Mesenchymal stem cell (in vitro differentiated cells and primary cell): ENCODE measurements at regions not wholly inside any gene's neighbourhood (a gene's known extent, or its start where the extent isn't known, plus 50 kb on each side); places are given as distances from the start of the nearest gene placed in this dataset.

Experiments used
- DNase-seq: peaks from one replicate; pipeline ENCODE4 v3.0.0-alpha.2; 2013
- H2AFZ ChIP-seq: one replicate; pipeline ENCODE4 v1.6.1; 2013; ENCODE audit warnings: low read depth, mild to moderate bottlenecking, control low read depth, inconsistent platforms, low read length, moderate library complexity
- H2AK5ac ChIP-seq: 2 replicates; pipeline ENCODE4 v1.6.1; 2013; ENCODE audit warnings: low read length, moderate library complexity, mild to moderate bottlenecking, inconsistent platforms; ENCODE audit not compliant: severe bottlenecking
- H2BK120ac ChIP-seq: one replicate; pipeline ENCODE4 v1.6.1; 2013; ENCODE audit warnings: low read depth, mild to moderate bottlenecking, inconsistent platforms, low read length, moderate library complexity
- H2BK12ac ChIP-seq, 2 experiments: one replicate each; pipeline ENCODE4 v1.6.1; 2013; ENCODE audit warnings: inconsistent platforms in 2 of 2, low read length in 2 of 2, mild to moderate bottlenecking in 2 of 2, moderate library complexity in 2 of 2, control low read depth in 1 of 2
- H2BK15ac ChIP-seq: one replicate; pipeline ENCODE4 v1.6.1; 2013; ENCODE audit warnings: mild to moderate bottlenecking, low read depth, inconsistent platforms; ENCODE audit not compliant: poor library complexity, severe bottlenecking
- H2BK5ac ChIP-seq: 2 replicates; pipeline ENCODE4 v1.6.1; 2013; ENCODE audit warnings: low read depth, mild to moderate bottlenecking, low read length, control low read depth, inconsistent platforms; ENCODE audit not compliant: poor library complexity, severe bottlenecking
- H3K14ac ChIP-seq, 2 experiments: one replicate each; pipeline ENCODE4 v1.6.1; 2013; ENCODE audit warnings: inconsistent platforms in 2 of 2, low read length in 2 of 2, control low read depth in 1 of 2, mild to moderate bottlenecking in 1 of 2, moderate library complexity in 1 of 2
- H3K18ac ChIP-seq, 2 experiments: one replicate each; pipeline ENCODE4 v1.6.1; 2013; ENCODE audit warnings: inconsistent platforms in 2 of 2, low read length in 2 of 2, control low read depth in 1 of 2, low read depth in 1 of 2, mild to moderate bottlenecking in 1 of 2
- H3K23ac ChIP-seq, 2 experiments: one replicate each; pipeline ENCODE4 v1.6.1; 2013; ENCODE audit warnings: inconsistent platforms in 2 of 2, low read length in 2 of 2, mild to moderate bottlenecking in 2 of 2, moderate library complexity in 2 of 2, control low read depth in 1 of 2
- H3K27ac ChIP-seq: 2 replicates; pipeline ENCODE4 v1.5.1; 2013; ENCODE audit warnings: mild to moderate bottlenecking, moderate library complexity, low read length, control low read depth, inconsistent platforms; ENCODE audit not compliant: poor library complexity, severe bottlenecking
- H3K27me3 ChIP-seq, 2 experiments: 2 replicates each; pipeline versions ENCODE4 v1.6.1 to v1.7.0; 2013; ENCODE audit warnings: low read length in 2 of 2, mild to moderate bottlenecking in 2 of 2, moderate library complexity in 2 of 2, control low read depth in 1 of 2, inconsistent platforms in 1 of 2; ENCODE audit not compliant: control insufficient read depth in 1 of 2, insufficient read depth in 1 of 2
- H3K36me3 ChIP-seq, 2 experiments: 2 replicates each; pipeline versions ENCODE4 v1.6.1 to v1.7.0; 2013; ENCODE audit warnings: low read length in 2 of 2, control low read depth in 1 of 2, inconsistent platforms in 1 of 2, low read depth in 1 of 2, mild to moderate bottlenecking in 1 of 2; ENCODE audit not compliant: insufficient read depth in 2 of 2, control insufficient read depth in 1 of 2
- H3K4ac ChIP-seq, 2 experiments: one replicate each; pipeline ENCODE4 v1.6.1; 2013; ENCODE audit warnings: inconsistent platforms in 2 of 2, low read length in 2 of 2, mild to moderate bottlenecking in 2 of 2, moderate library complexity in 2 of 2, control low read depth in 1 of 2, low read depth in 1 of 2
- H3K4me1 ChIP-seq: 2 replicates; pipeline ENCODE4 v1.6.1; 2013; ENCODE audit warnings: low read depth, low read length, control low read depth; ENCODE audit not compliant: control insufficient read depth, insufficient read depth
- H3K4me2 ChIP-seq: 2 replicates; pipeline ENCODE4 v1.6.1; 2013; ENCODE audit warnings: low read length, mild to moderate bottlenecking, inconsistent platforms; ENCODE audit not compliant: poor library complexity, severe bottlenecking
- H3K4me3 ChIP-seq, 2 experiments: 2 replicates each; pipeline versions ENCODE4 v1.5.1 to v1.7.0; 2013; ENCODE audit warnings: low read length in 2 of 2, mild to moderate bottlenecking in 2 of 2, control low read depth in 1 of 2, low read depth in 1 of 2; ENCODE audit not compliant: insufficient read depth in 1 of 2
- H3K79me1 ChIP-seq: replicated peaks from 2 replicates; pipeline ENCODE4 v1.6.1; 2013; ENCODE audit warnings: mild to moderate bottlenecking, control low read depth, low read length, inconsistent platforms; ENCODE audit not compliant: poor library complexity, severe bottlenecking
- H3K9ac ChIP-seq: 2 replicates; pipeline ENCODE4 v1.7.0; 2013; ENCODE audit warnings: mild to moderate bottlenecking, low read length, moderate library complexity
- H3K9me3 ChIP-seq: 2 replicates; pipeline ENCODE4 v1.7.0; 2013; ENCODE audit warnings: mild to moderate bottlenecking, low read length; ENCODE audit not compliant: control insufficient read depth
- H4K8ac ChIP-seq: one replicate; pipeline ENCODE4 v1.6.1; 2013; ENCODE audit warnings: inconsistent platforms, mild to moderate bottlenecking, low read length, moderate library complexity
- H4K91ac ChIP-seq: one replicate; pipeline ENCODE4 v1.6.1; 2013; ENCODE audit warnings: mild to moderate bottlenecking, low read length, inconsistent platforms
- WGBS: methylation state at CpG from one replicate; pipeline ENCODE4 v1.1.7; 2013; ENCODE audit warnings: mixed read lengths; 5-methylcytosine and 5-hydroxymethylcytosine counted together

DNA sequence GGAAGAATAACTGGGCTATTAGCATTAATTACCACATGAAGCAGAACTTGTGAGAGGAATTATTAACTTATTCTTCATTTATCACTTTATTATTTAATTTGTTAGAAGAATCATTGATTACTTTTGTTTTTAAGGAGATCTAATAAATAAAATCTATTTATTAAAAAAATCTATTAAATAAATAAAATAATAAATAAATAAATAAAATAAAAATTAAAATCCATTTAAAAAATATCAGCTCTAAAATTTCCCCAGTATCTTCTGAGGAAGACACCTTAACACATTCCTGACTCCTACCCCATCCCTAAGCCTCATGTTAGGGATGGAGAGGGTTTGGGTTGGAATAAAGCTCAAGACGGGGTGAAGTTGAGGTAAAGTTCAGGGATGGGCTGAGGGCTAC lies 231.4 kb downstream of the CLIC5 start:
- WGBS, result 100% methylated on average over 1 of the region's 1 CpG

DNA sequence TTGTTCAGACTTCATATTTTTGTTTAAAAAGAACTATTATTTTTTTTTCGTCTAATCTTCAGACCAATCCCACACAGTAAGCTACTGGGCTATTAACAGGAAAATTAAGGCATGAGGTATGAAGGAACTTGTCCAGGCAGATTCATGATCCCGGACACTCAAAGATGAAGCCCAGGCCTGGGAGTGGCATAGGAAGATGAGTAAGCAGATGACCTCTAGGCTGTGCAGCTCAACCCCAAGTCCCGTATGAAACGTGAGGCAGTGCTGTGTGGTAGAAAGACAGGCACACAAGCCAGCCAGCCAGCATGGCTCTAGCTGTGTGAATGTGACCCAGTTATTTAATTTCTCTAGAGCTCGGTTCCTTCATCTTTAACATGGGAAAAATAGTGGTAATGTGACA lies 231.9 kb downstream of the CLIC5 start:
- Histone ChIP-seq H3K9me3 (no peaks in the 10 kb centered on the region), H3K4ac (no peak overlapping the region), H3K79me1 (no peaks in the 10 kb centered on the region), H4K8ac (no peak overlapping the region), H3K4me3 (no peak overlapping the region), H3K4me1 (peaks cover 2% of the 10 kb centered on the region), H2AK5ac (no peak overlapping the region), H2BK5ac (no peak overlapping the region), H3K4me2 (no peak overlapping the region), H3K9ac (no peak overlapping the region), H3K18ac (peak overlapping the region in 1 of 2 experiments; percentile 37), H4K91ac (no peak overlapping the region), H3K27ac (no peak overlapping the region), H2BK120ac (no peak overlapping the region), H3K36me3 (no peaks in the 10 kb centered on the region), H3K23ac (no peak overlapping the region), H2BK15ac (no peak overlapping the region), H3K27me3 (no peaks in the 10 kb centered on the region), H3K14ac (no peak overlapping the region), H2BK12ac (no peak overlapping the region), H2AFZ (no peak overlapping the region)
- DNase-seq, result no peak
- 43% methylated on average over 4 of the region's 5 CpGs for WGBS

More for the DNA sequence above, 231.4 kb downstream of the CLIC5 start:
- no peak overlapping the region for H2AK5ac ChIP-seq
- no peak overlapping the region for H4K8ac ChIP-seq
- H2AFZ ChIP-seq, result no peak overlapping the region
- H3K36me3 ChIP-seq, result no peaks in the 10 kb centered on the region
- H3K27ac ChIP-seq, result no peak overlapping the region
- no peak overlapping the region for H2BK5ac ChIP-seq
- H3K4me3 ChIP-seq, result no peak overlapping the region
- no peaks in the 10 kb centered on the region for H3K27me3 ChIP-seq
- H2BK12ac ChIP-seq, result no peak overlapping the region
- peaks cover 2% of the 10 kb centered on the region for H3K4me1 ChIP-seq
- H2BK120ac ChIP-seq, result no peak overlapping the region
- H2BK15ac ChIP-seq, result no peak overlapping the region
- DNase-seq, result no peak
- H3K9ac ChIP-seq, result no peak overlapping the region
- no peak overlapping the region for H3K4ac ChIP-seq
- no peaks in the 10 kb centered on the region for H3K9me3 ChIP-seq
- H3K79me1 ChIP-seq, result no peaks in the 10 kb centered on the region
- no peak overlapping the region for H3K18ac ChIP-seq
- H3K23ac ChIP-seq, result no peak overlapping the region
- no peak overlapping the region for H3K4me2 ChIP-seq
- no peak overlapping the region for H3K14ac ChIP-seq
- H4K91ac ChIP-seq, result no peak overlapping the region

DNA sequence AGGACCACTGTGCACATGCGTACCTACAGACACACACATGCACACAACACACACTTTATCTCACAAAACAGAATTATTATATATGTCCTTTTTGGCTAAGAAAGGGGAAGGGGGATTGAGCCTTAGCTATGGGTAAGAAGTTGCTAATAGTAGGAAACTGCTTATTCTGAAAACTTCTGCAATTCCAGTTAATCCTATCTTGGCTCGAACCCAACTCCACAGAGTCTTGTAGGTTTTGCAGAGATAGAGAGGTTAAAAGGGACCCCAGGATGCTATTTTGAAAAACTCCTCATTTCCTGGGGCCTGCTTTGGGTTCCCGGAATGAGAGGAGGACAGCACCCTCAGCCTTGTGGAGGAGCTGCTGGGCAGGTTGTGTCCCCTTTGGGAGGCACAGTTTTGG lies 233.8 kb downstream of the CLIC5 start:
- Histone ChIP-seq H3K27me3 (no peaks in the 10 kb centered on the region), H4K91ac (no peak overlapping the region), H4K8ac (no peak overlapping the region), H3K4me3 (no peak overlapping the region), H2AK5ac (no peak overlapping the region), H3K9ac (no peak overlapping the region), H3K4ac (no peak overlapping the region), H3K4me1 (peaks cover 2% of the 10 kb centered on the region), H2BK12ac (no peak overlapping the region), H3K23ac (no peak overlapping the region), H3K27ac (no peak overlapping the region), H3K4me2 (no peak overlapping the region), H2BK5ac (no peak overlapping the region), H2AFZ (no peak overlapping the region), H3K36me3 (no peaks in the 10 kb centered on the region), H3K14ac (no peak overlapping the region), H3K18ac (no peak overlapping the region), H3K9me3 (no peaks in the 10 kb centered on the region), H3K79me1 (no peaks in the 10 kb centered on the region), H2BK15ac (no peak overlapping the region), H2BK120ac (no peak overlapping the region)
- no peak for DNase-seq
- 94% methylated on average over 2 of the region's 3 CpGs for WGBS

DNA sequence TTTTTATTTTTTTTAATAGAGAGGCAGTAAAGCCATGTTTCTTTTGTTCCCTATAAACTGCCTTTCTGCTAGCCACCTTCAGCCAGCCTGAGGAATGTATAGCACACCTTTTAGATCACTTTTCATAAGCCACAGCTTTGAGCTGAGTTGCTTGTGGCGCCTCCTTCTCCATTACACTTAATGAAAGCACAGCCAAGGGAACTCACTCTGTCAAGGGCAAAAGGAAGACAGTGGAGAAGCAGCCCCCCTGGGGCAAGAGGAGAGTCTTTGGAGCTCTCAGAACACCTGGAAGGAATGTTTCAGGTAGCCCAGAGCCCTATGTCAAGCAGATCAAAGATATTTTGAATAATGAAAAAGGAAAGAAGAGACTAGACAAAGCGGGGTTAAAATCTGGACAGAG lies 235.1 kb downstream of the CLIC5 start:
- Histone ChIP-seq H3K4me1 (peaks cover 2% of the 10 kb centered on the region), H3K79me1 (no peaks in the 10 kb centered on the region), H3K23ac (no peak overlapping the region), H3K27ac (no peak overlapping the region), H2BK120ac (no peak overlapping the region), H2AFZ (no peak overlapping the region), H3K9ac (no peak overlapping the region), H4K91ac (no peak overlapping the region), H3K4me2 (no peak overlapping the region), H4K8ac (no peak overlapping the region), H3K27me3 (no peaks in the 10 kb centered on the region), H3K36me3 (no peaks in the 10 kb centered on the region), H2BK12ac (no peak overlapping the region), H3K14ac (no peak overlapping the region), H3K9me3 (no peaks in the 10 kb centered on the region), H3K18ac (no peak overlapping the region), H2BK15ac (no peak overlapping the region), H2AK5ac (no peak overlapping the region), H2BK5ac (no peak overlapping the region), H3K4ac (no peak overlapping the region), H3K4me3 (no peak overlapping the region)
- WGBS, result 92% methylated on average over 2 of the region's 2 CpGs
- DNase-seq, result no peak
